GM23338 (cell line): ENCODE measurements at regions not wholly inside any gene's neighbourhood (a gene's known extent, or its start where the extent isn't known, plus 50 kb on each side); places are given as distances from the start of the nearest gene placed in this dataset.

Source experiments
- ATAC-seq: fragments of 200-7000 bp; cut with Tn5 transposase; 3 replicates; pipeline ENCODE4 v1.9.1; 2020
- DNase-seq: peaks from one replicate; pipeline ENCODE4 v3.0.0-alpha.2; 2015; ENCODE audit warnings: low spot score
- H2AFZ ChIP-seq: fragments of 200-600 bp; sonication (generic); 2 replicates; pipeline ENCODE4 v1.8.0; 2016; ENCODE audit warnings: antibody characterized with exemption, mild to moderate bottlenecking, moderate library complexity
- H3F3A ChIP-seq: fragments of 200-600 bp; sonication (generic); replicated peaks from 2 replicates; pipeline ENCODE4 v1.8.0; 2017; ENCODE audit warnings: antibody characterized with exemption, mixed run types, low read depth
- H3K27ac ChIP-seq: fragments of 200-600 bp; sonication (generic); 2 replicates; pipeline ENCODE4 v1.6.1; 2016; ENCODE audit warnings: low read depth
- H3K27me3 ChIP-seq: fragments of 200-600 bp; sonication (generic); 2 replicates; pipeline ENCODE4 v1.8.0; 2016; ENCODE audit warnings: mild to moderate bottlenecking, mixed run types, moderate library complexity; ENCODE audit not compliant: insufficient read depth
- H3K36me3 ChIP-seq: fragments of 200-600 bp; sonication (generic); 2 replicates; pipeline ENCODE4 v1.8.0; 2016; ENCODE audit warnings: mild to moderate bottlenecking; ENCODE audit not compliant: insufficient read depth
- H3K4me1 ChIP-seq: fragments of 200-600 bp; sonication (generic); 2 replicates; pipeline ENCODE4 v1.8.0; 2016; ENCODE audit warnings: mild to moderate bottlenecking, moderate library complexity; ENCODE audit not compliant: insufficient read depth
- H3K4me2 ChIP-seq: fragments of 200-600 bp; sonication (generic); 2 replicates; pipeline ENCODE4 v1.7.1; 2017; ENCODE audit warnings: mixed run types
- H3K4me3 ChIP-seq: fragments of 200-600 bp; sonication (generic); 2 replicates; pipeline ENCODE4 v1.6.1; 2016; ENCODE audit warnings: mixed run types
- H3K79me2 ChIP-seq: fragments of 200-600 bp; sonication (generic); replicated peaks from 2 replicates; pipeline ENCODE4 v1.8.0; 2017; ENCODE audit warnings: mild to moderate bottlenecking; ENCODE audit not compliant: insufficient read depth
- H3K9me2 ChIP-seq: fragments of 200-600 bp; sonication (generic); 2 replicates; pipeline ENCODE4 v1.8.0; 2017; ENCODE audit not compliant: insufficient read depth
- H4K20me1 ChIP-seq: fragments of 200-600 bp; sonication (generic); replicated peaks from 2 replicates; pipeline ENCODE4 v1.8.0; 2017; ENCODE audit warnings: mild to moderate bottlenecking; ENCODE audit not compliant: insufficient read depth
- H3K27ac Mint-ChIP-seq: 2 replicates; pipeline ENCODE4 v1.8.0; 2020; ENCODE audit warnings: inconsistent platforms, mild to moderate bottlenecking, moderate library complexity, mixed read lengths
- H3K27me3 Mint-ChIP-seq: 3 replicates; pipeline ENCODE4 v1.8.0; 2022; ENCODE audit warnings: low read depth, mild to moderate bottlenecking, moderate library complexity, mixed read lengths, inconsistent platforms; ENCODE audit not compliant: insufficient read depth, poor library complexity
- H3K36me3 Mint-ChIP-seq: 3 replicates; pipeline ENCODE4 v1.8.0; 2021; ENCODE audit warnings: low read depth, mild to moderate bottlenecking, inconsistent platforms, moderate library complexity, mixed read lengths
- H3K4me1 Mint-ChIP-seq: 3 replicates; pipeline ENCODE4 v1.8.0; 2020; ENCODE audit warnings: mild to moderate bottlenecking, inconsistent platforms, mixed read lengths
- H3K4me3 Mint-ChIP-seq: 3 replicates; pipeline ENCODE4 v1.8.0; 2021; ENCODE audit warnings: moderate library complexity, mild to moderate bottlenecking, inconsistent platforms, mixed read lengths
- H3K9me3 Mint-ChIP-seq: 3 replicates; pipeline ENCODE4 v1.8.0; 2020; ENCODE audit warnings: moderate library complexity, mild to moderate bottlenecking, inconsistent platforms, mixed read lengths
- CREB1 ChIP-seq: fragments of 250-450 bp; sonication (Bioruptor Pico); IDR thresholded peaks from 2 replicates; pipeline ENCODE4 v1.5.0; 2020; ENCODE audit warnings: low read depth, mild to moderate bottlenecking, moderate library complexity
- CTCF ChIP-seq, 2 experiments: fragments of 200-600 bp in 1 of 2; sonication (generic) in 1 of 2; conservative IDR thresholded peaks; 2 replicates each; pipeline versions ENCODE4 v1.5.1 to v1.6.1; 2016 to 2017; ENCODE audit warnings: antibody characterized with exemption in 2 of 2, low read depth in 2 of 2, mild to moderate bottlenecking in 2 of 2, moderate library complexity in 1 of 2
- ETS1 ChIP-seq: IDR thresholded peaks from 2 replicates; pipeline ENCODE4 v1.6.1; 2016; ENCODE audit warnings: antibody characterized with exemption
- EZH2 ChIP-seq: fragments of 200-600 bp; sonication (generic); IDR thresholded peaks from one replicate; pipeline ENCODE4 v1.8.0; 2017; ENCODE audit warnings: antibody characterized with exemption, mild to moderate bottlenecking, low read depth; ENCODE audit not compliant: unreplicated experiment
- EZH2phosphoT487 ChIP-seq: fragments of 200-600 bp; sonication (generic); IDR thresholded peaks from one replicate; pipeline ENCODE4 v1.8.1; 2018; ENCODE audit warnings: antibody characterized with exemption; ENCODE audit not compliant: unreplicated experiment
- JUNB ChIP-seq: IDR thresholded peaks from one replicate; pipeline ENCODE4 v1.6.1; 2016; ENCODE audit warnings: antibody characterized with exemption; ENCODE audit not compliant: unreplicated experiment
- REST ChIP-seq: IDR thresholded peaks from one replicate; pipeline ENCODE4 v1.6.1; 2018; ENCODE audit warnings: antibody characterized with exemption; ENCODE audit not compliant: unreplicated experiment
- STAT1 ChIP-seq: IDR thresholded peaks from one replicate; pipeline ENCODE4 v1.6.1; 2016; ENCODE audit warnings: antibody characterized with exemption; ENCODE audit not compliant: unreplicated experiment
- ZNF114 ChIP-seq: fragments of 250-450 bp; sonication (Bioruptor Pico); IDR thresholded peaks from 2 replicates; pipeline ENCODE4 v1.5.0; 2020; ENCODE audit warnings: mild to moderate bottlenecking, moderate library complexity
- ZNF331 ChIP-seq: fragments of 250-450 bp; sonication (Bioruptor Pico); IDR thresholded peaks from 2 replicates; pipeline ENCODE4 v1.5.0; 2020; ENCODE audit warnings: low read depth, mild to moderate bottlenecking, moderate library complexity

- TF ChIP-seq REST, result no peak
- no peak for TF ChIP-seq EZH2phosphoT487
- no peak for TF ChIP-seq ZNF114 (CRISPR knock-in tag)
These were observed 230.5 kb upstream of the SETBP1 start (continued) for GRCh38 chr18:44450226-44450625.

GRCh38 chr18:44452346-44452745, 228.3 kb upstream of the SETBP1 start:
- no peak overlapping the region for H2AFZ ChIP-seq
- H3K27me3 ChIP-seq, result no peaks in the 10 kb centered on the region
- H3K4me1 ChIP-seq, result no peaks in the 10 kb centered on the region
- no peak for TF ChIP-seq ETS1
- no peak overlapping the region for H3K27ac ChIP-seq
- no peaks in the 10 kb centered on the region for H3K9me3 Mint-ChIP-seq
- no peaks in the 10 kb centered on the region for H3K4me1 Mint-ChIP-seq
- no peaks in the 10 kb centered on the region for H3K36me3 Mint-ChIP-seq
- H3F3A ChIP-seq, result no peaks in the 10 kb centered on the region
- peaks cover 1% of the 10 kb centered on the region for H3K27me3 Mint-ChIP-seq
- no peak for ATAC-seq
- H3K27ac Mint-ChIP-seq, result no peak overlapping the region
- peaks cover 10% of the 10 kb centered on the region; the same call in 1 of the 2 replicates for H3K9me2 ChIP-seq
- no peaks in the 10 kb centered on the region for H3K36me3 ChIP-seq
- no peak overlapping the region for H3K4me3 Mint-ChIP-seq
- H3K4me3 ChIP-seq, result no peak overlapping the region
- no peak overlapping the region for H3K4me2 ChIP-seq
- no peak for DNase-seq
- no peaks in the 10 kb centered on the region for H3K79me2 ChIP-seq
- H4K20me1 ChIP-seq, result no peaks in the 10 kb centered on the region

GRCh38 chr18:44453505-44453904, 227.2 kb upstream of the SETBP1 start:
- Mint-ChIP-seq H3K9me3 (no peaks in the 10 kb centered on the region), H3K4me3 (no peak overlapping the region), H3K27ac (no peak overlapping the region), H3K27me3 (peaks cover 1% of the 10 kb centered on the region), H3K36me3 (no peaks in the 10 kb centered on the region), H3K4me1 (no peaks in the 10 kb centered on the region)
- Histone ChIP-seq H3K27me3 (no peaks in the 10 kb centered on the region), H3K4me2 (no peak overlapping the region), H3K79me2 (no peaks in the 10 kb centered on the region), H3F3A (no peaks in the 10 kb centered on the region), H3K4me3 (no peak overlapping the region), H4K20me1 (no peaks in the 10 kb centered on the region), H3K36me3 (no peaks in the 10 kb centered on the region), H3K27ac (no peak overlapping the region), H3K4me1 (no peaks in the 10 kb centered on the region), H2AFZ (no peak overlapping the region), H3K9me2 (peaks cover 10% of the 10 kb centered on the region; the same call in 1 of the 2 replicates)
- no peak for DNase-seq
- no peak for ATAC-seq
- TF ChIP-seq JUNB, result no peak
- TF ChIP-seq CTCF (conservative IDR thresholded peaks at IDR 0.05; ENCODE audit: low read depth in 2 of 2), result no peak
- TF ChIP-seq EZH2phosphoT487, result no peak
- TF ChIP-seq ETS1, result no peak
- TF ChIP-seq CREB1 (CRISPR knock-in tag), result no peak
- TF ChIP-seq STAT1, result no peak
- TF ChIP-seq ZNF331 (CRISPR knock-in tag), result no peak
- TF ChIP-seq ZNF114 (CRISPR knock-in tag), result no peak
- no peak for TF ChIP-seq EZH2
